GM10248 (cell line): ENCODE measurements at regions not wholly inside any gene's neighbourhood (a gene's known extent, or its start where the extent isn't known, plus 50 kb on each side); places are given as distances from the start of the nearest gene placed in this dataset.

Experiments used
- CTCF ChIA-PET: fragments of 300-600 bp; sonication (Branson Sonifier 250); formaldehyde crosslinking; extraction: SDS; loops from one replicate; lab custom pipeline; 2021; ENCODE audit warnings: antibody characterized with exemption; lab: Yijun Ruan, JAX
- POLR2A ChIA-PET: fragments of 350-650 bp; sonication (Branson Sonifier 250); formaldehyde crosslinking; extraction: SDS; loops from one replicate; lab custom pipeline; 2020; ENCODE audit warnings: antibody characterized with exemption; lab: Yijun Ruan, JAX
- DNase-seq: peaks from one replicate; pipeline ENCODE4 v3.0.0; 2012; ENCODE audit errors: extremely low spot score
- TF ChIP-seq, protein P1 (sequence below): IDR thresholded peaks from 2 replicates; pipeline ENCODE4 v1.5.1; 2012; ENCODE audit warnings: mild to moderate bottlenecking, low read depth; ENCODE audit errors: extremely low read depth, missing control alignments, control extremely low read depth

DNA sequence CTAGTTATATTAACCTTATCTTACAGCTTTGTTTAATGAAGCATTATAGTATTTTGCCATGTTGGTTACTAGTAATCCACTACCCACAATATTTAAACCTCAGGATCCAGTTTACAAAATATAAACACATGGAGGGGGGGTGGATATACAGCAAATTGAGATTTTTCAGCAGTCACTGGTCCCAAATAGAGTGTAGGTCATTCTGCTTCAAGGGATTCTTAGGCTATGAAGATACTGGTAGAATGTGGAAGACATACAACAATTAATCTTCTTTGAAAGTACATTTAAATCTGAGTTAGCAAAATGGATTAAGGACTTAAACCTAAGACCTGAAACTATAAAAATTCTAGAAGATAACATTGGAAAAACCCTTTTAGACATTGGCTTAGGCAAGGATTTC lies 569.6 kb downstream of the ZNF674 start:
- ChIA-PET CTCF (no interaction called here), POLR2A (no interaction called here)
- TF ChIP-seq, protein P1, sequence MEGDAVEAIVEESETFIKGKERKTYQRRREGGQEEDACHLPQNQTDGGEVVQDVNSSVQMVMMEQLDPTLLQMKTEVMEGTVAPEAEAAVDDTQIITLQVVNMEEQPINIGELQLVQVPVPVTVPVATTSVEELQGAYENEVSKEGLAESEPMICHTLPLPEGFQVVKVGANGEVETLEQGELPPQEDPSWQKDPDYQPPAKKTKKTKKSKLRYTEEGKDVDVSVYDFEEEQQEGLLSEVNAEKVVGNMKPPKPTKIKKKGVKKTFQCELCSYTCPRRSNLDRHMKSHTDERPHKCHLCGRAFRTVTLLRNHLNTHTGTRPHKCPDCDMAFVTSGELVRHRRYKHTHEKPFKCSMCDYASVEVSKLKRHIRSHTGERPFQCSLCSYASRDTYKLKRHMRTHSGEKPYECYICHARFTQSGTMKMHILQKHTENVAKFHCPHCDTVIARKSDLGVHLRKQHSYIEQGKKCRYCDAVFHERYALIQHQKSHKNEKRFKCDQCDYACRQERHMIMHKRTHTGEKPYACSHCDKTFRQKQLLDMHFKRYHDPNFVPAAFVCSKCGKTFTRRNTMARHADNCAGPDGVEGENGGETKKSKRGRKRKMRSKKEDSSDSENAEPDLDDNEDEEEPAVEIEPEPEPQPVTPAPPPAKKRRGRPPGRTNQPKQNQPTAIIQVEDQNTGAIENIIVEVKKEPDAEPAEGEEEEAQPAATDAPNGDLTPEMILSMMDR: no peak
- DNase-seq: no peak

DNA sequence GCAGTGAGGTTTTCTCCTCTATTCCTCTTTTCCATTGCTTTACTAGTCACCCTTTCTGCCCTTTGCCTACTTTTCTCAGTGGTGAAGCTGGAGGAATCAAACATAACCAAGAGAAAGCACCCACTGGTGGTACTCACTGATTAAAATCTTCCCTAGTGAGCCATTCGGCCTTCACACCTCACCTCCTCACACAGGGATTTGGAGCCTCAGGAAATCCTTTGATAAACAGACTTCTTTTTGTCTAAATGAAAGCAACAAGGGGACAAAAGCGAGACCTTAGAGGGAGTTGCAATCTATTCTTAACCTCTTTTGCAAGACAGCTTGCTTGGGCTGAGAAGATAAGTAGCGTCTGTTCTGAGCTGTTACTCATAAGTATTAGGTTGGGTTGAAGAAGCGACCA lies 572.6 kb downstream of the ZNF674 start:
- ChIA-PET CTCF (no interaction called here), POLR2A (no interaction called here)
- no peak for DNase-seq
- TF ChIP-seq, protein P1: no peak

DNA sequence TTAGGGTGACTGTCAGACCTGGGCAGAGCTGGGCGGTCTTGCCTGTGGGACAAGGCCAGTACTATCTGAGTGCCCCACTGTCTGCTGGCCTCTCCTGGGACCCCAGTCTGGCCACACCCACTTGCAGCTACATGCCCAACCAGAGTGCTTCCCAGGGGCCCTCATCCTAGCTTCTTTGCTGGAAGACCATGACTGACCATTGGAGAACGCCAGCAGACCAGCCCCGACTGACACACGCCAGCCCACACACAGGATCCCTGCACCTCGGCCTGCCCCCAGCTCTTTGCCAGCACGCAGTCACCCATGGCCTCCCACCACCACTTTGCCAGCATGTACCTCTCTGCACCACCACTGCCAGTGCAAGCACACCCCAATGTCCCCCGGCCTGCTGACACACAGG lies 585.7 kb downstream of the ZNF674 start:
- POLR2A ChIA-PET: no interaction called here
- DNase-seq: no peak
- CTCF ChIA-PET: no interaction called here
- TF ChIP-seq, protein P1: no peak

DNA sequence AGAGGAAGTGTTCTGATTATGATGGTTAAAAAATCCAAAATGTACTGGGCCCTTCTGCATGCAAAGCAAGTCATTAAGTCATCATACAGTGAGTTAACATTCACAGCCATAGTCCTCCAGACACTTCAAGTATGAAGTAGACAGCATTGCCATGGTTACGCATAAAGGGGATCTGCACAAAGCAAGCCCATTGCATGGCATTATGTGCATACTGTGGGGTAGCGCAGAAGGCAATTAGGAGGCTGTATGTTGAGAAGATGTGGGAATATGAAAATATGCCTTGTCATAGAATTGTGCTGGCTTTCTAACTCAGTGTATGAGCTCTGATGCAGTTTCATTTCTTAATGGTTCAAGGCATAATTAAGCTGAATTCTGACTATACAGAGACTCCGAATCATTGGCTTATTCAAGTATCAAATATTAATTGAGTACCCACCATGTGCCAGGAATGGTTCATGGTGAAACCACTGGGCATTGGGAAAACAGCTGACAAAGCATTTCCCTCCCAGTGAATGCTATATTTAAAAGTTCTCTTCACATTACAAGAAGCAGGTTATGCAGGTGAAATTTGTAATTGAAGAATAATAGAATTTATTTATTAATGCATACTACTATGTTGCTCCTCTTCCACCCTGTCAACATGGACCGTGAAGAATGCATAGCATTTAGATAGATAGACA lies 588.9 kb downstream of the ZNF674 start:
- ChIA-PET CTCF (no interaction called here), POLR2A (no interaction called here)
- TF ChIP-seq, protein P1: no peak
- DNase-seq: no peak

DNA sequence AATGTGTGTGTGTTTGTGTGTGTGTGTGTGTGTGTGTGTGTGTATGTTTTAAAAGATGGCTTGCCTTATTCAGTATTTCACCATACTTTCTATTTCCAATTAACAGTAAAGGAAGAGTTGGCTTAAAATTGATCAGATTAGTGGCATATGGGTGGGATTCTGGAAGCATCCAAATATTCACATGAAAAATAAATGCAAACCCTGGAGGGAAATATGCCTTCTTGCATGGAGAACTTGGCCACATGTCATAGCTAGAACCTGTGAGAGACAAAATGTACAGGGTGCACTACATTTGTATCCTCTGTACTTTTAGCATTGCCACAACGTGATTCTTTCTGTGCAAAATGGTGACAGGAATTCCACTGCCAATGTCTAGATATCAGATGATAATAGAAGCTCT lies 589.6 kb downstream of the ZNF674 start:
- TF ChIP-seq, protein P1: no peak
- DNase-seq: no peak
- CTCF ChIA-PET: no interaction called here

DNA sequence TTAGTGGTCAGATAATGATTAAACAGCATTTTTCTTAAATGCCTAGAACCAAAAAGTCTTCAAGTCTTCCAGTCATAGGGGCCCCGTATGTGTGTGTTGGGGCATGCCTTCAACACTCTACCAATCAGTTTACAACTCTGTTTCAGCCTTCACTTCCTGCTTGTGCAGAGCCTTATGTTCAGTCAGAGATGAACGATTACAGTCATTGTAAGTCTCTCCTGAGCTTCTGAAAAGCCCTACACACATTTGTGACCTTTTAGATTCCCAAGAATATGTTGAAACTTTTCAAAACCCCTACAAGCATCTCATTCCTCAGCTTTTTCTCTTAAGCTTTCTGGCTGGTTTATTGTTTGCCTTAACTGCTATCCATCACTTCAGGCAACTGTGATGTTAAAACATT lies 591.2 kb downstream of the ZNF674 start:
- DNase-seq: no peak
- TF ChIP-seq, protein P1: no peak
- CTCF ChIA-PET: no interaction called here
- POLR2A ChIA-PET: no interaction called here

More for the DNA sequence above, 589.6 kb downstream of the ZNF674 start:
- POLR2A ChIA-PET: no interaction called here

DNA sequence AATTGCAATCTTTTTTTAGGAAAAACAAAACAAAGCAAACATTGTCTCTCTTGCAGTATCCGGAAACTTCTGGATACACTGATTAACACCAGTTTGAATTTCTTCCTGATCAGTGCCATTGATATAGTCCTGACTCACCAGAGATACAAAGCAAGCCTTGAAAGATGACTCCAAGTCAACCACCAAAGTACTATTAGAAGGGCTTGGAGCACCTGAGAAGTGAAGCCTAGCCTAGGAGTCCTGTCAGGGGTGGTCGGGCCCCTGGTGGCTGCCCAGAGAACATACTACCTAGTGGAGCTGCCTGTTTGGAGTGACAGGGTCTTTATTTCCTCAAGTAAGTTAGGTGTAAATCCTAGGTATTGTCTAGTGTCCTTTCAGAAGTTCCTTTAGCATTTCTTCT lies 593.2 kb downstream of the ZNF674 start:
- TF ChIP-seq, protein P1: no peak
- ChIA-PET CTCF (no interaction called here), POLR2A (no interaction called here)
- DNase-seq: no peak
